Activated effector memory CD4-positive, alpha-beta T cell treated with Interleukin-2 at 50 U/mL for 16 hours (primary cell): ENCODE measurements at regions not wholly inside any gene's neighbourhood (a gene's known extent, or its start where the extent isn't known, plus 50 kb on each side); places are given as distances from the start of the nearest gene placed in this dataset.

ENCODE experiments used
- DNase-seq: peaks from one replicate; pipeline ENCODE4 v3.0.0-alpha.2; 2020

DNA sequence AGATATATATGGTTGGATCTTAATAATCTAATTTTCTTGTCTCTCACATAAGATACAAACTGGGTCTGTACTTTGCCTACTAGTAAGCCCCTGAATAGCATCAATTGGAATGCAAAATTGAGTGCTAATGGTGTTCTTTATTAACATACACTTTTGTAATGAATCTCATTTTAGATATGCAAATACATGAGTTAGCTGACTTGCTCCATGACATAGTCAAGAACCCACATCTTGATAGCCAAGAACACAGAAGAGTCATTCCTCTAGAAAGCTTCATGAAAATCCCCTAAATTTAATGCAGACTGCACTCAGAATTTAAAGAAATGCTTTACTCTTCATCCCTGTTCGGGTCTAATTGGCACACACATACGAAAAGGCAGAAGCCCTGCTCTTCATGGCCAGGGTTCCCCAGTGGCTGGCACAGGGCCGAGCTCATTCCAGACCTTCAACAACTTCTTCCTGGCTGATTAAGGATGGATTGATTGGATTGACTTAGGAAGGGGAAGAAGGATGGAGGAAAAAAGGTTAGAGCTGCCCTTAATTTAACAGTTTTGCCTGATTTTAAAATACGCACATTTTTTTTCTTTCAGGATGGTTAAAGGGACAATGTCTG, 431.1 kb upstream of the KLF6 start:
- no peak for DNase-seq

DNA sequence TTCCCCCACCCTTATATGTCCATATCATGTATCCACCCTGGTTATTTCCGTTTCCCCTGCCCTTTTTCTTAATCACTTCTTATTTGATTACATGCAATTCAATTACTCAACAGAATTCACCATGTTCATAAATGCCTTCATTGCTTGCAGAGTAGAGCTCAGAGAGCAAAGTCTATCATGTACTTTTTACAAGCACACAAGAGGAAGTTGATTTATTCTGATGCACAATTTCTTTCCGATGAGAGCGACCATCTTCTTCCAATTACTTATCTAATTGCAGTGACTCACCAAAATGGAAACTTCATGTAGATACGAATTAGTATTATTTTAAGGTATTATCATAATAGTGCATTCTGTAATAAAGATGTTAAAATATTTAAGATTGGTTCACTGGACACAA, 430.5 kb upstream of the KLF6 start:
- no peak for DNase-seq

GRCh38 chr10:4214908-4215307, 429.9 kb upstream of the KLF6 start:
- no peak for DNase-seq

DNA sequence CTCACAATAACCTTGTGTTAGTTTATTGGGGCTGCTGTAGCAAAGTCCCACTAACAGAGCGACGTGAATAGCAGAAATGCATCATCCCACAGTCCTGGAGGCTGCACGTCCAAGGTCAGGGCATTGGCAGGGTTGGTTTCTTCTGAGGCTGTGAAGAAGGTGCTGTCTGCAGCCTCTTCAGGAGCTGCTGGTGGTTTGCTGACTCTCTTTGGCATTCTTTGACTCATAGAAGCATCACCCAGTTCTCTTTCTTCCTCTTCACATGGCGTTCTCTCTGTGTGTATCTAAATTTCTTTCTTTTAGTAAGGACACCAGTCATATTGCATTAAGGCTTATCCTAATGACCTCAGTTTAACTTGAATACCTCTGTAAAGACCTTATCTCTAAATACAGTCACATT, 428.4 kb upstream of the KLF6 start:
- DNase-seq: no peak

- no peak for DNase-seq
These were observed 427.2 kb upstream of the KLF6 start for GRCh38 chr10:4212111-4212630.

GRCh38 chr10:4208499-4208898, 423.5 kb upstream of the KLF6 start:
- DNase-seq: no peak

DNA sequence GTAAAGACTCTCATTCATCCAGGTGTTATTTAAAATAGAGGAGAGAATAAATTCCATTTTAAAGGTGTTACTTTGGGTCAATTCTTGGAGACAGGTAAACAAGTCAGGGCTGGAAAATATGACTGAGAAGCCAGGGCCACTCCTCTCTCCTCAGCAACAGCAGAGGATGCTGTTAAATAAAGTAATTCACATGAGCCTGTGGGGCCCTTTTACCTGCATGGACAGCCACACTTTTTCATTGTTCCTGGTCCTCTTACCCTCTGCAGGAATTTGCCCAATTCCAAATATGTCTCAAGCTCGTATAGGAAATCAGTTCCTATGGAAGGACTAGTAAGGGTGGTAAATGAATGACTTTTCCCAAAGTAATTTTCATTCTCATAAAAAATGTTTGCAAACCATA, 420.1 kb upstream of the KLF6 start:
- no peak for DNase-seq

- no peak for DNase-seq
These were observed 417.9 kb upstream of the KLF6 start for GRCh38 chr10:4202938-4203337.

GRCh38 chr10:4201866-4202825, 417.1 kb upstream of the KLF6 start:
- no peak for DNase-seq

DNA sequence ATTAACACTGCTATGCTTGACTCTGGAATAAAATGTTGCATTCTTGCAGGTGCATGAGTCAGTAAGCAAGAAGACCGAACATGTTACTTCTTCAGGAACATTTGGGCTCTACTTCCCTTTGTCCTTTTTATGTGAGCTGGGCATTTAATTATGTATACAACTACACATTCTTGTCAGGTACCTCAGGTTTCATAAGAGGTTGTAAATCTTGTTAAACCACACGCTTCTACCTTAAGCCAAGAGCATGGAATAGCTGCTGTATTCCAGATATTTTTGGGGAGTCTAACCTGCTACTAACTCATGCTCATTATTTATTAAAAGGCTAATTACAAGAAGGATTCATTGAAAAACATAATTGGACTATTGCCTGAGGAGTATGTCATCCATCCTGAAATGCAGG, 414.2 kb upstream of the KLF6 start:
- no peak for DNase-seq

GRCh38 chr10:4198216-4198615, 413.2 kb upstream of the KLF6 start:
- no peak for DNase-seq

DNA sequence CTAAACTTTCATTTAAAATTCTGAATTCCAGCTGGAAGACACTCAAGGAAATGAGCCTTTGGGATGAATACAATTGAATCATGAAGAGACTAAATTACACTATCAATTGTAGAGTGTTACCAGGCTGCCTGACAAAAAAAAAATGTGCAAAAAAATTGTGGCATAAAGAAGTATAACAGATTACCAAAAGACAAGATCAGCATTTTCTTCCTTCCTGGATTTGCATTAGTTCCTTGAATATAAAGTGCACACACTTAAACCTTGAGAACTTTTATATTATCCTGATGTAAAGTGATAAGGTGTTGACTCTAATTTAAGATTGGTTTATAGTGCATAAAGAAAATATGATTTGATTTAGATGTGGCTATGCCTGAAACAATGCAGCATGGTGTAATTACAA, 412.7 kb upstream of the KLF6 start:
- DNase-seq: no peak

- DNase-seq: no peak
These were observed 411.9 kb upstream of the KLF6 start for GRCh38 chr10:4196771-4197390.

- no peak for DNase-seq
These were observed 411.2 kb upstream of the KLF6 start for GRCh38 chr10:4196183-4196582.

GRCh38 chr10:4195213-4195612, 410.2 kb upstream of the KLF6 start:
- no peak for DNase-seq

DNA sequence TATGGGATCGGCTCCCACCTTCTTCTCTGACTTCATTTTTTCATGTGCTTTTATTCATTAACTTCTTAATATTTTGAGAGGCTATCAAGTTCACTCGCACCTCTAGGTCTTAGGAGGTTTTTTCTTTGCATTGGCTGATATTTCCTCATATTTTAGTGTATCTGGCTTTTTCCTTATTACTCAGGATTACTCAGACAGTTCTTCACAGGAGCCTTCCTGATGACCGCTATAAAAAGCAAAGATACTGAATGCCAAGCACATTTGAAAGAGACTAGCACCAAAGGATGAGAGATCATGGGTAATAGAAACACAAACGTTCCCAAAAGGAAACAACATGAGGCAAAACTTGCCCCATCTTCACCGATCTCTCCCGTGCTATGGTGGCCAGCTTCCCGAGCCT, 409.2 kb upstream of the KLF6 start:
- DNase-seq: no peak

GRCh38 chr10:4191894-4192293, 406.9 kb upstream of the KLF6 start:
- DNase-seq: no peak

DNA sequence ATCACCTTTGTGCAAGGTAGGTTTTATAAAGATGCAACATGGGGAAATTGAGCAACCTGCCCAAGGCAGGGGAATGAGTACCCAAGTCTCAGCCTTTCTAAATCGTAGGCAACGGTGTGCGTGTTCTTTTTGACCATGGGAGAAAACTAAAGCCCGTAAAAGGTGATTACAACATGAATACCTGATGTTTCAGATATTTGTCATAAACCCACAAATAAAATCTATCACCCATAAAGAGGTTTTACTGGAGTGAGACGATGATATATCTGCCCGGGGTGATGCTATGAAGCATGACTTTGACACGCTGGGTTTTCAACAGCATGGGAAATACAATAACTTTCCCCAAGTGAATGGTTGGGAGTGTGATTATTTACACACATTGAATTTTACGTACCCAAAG, 406.3 kb upstream of the KLF6 start:
- no peak for DNase-seq

GRCh38 chr10:4190876-4191275, 405.9 kb upstream of the KLF6 start:
- no peak for DNase-seq

DNA sequence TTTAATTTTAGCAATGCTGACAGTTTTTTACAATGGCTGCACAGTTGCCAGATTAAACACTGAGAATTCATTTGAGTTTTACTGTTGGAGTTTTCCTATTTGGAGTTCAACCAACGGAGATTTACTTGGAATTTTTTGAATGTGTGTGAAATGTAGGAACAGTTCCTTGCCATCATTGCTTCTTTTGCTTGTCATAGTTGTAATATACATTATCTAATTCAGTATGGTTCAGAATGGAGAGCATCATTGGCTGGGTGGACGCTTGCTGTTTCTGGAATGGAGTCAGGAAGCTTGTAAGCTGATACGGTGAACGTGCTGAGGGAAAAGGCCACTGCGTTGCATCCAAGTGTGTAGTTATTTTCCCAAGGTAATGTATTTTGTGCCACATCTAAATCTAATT, 404.3 kb upstream of the KLF6 start:
- DNase-seq: no peak

- no peak for DNase-seq
These were observed 403.4 kb upstream of the KLF6 start for GRCh38 chr10:4188406-4188805.

DNA sequence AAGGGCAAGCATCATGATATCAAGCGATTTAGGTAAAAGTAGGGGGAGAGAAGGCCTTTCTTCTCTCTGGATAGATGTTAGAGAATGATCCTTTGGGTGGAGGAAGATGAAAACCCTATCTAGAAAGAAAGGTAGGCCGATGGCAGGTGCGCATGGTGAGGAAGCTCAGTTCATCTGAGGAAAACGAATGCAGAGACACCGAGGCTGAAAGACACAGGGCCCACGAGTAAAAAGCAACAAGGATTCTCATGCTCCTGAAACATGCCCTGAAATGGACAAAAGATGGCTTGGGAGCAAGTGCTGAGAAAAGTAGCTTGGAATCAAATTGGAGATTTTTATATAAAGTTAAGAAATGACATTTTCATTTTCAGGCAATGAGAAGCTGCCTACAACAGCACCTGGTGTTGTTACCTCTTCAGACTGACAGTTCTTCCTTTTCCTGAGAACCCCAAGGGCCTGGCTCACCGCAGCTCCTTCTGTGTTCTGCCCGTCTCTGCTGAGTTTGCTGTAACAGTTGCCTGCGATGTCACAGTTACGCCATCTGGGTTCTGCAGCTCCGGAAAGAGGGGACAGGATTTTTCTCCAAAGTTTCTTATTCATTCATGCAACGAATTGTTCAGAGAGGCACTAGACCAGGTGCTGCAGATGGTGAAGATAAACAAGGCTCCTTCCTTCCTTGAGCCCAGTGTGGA, 402.0 kb upstream of the KLF6 start:
- DNase-seq: no peak

GRCh38 chr10:4183761-4184261, 398.8 kb upstream of the KLF6 start:
- no peak for DNase-seq
